ENCODE measurements at regions not wholly inside any gene's neighbourhood (a gene's known extent, or its start where the extent isn't known, plus 50 kb on each side); places are given as distances from the start of the nearest gene placed in this dataset.

GRCh38 chr2:220036431-220036830 lies 409.0 kb downstream of the SLC4A3 start (continued):
- TF ChIP-seq AKNA (CRISPR knock-in tag; IDR thresholded peaks at IDR 0.05; ENCODE audit: borderline replicate concordance): no peak
- no peak for TF ChIP-seq NFKBIZ (CRISPR knock-in tag; IDR thresholded peaks at IDR 0.05)

- Histone ChIP-seq H3K27me3 (ENCODE audit: control insufficient read depth in 1 of 2, insufficient read depth in 2 of 2, low read length in 2 of 2) (peaks cover 3 to 7% of the 10 kb centered on the region in 2 experiments; a peak in 2 of 5 replicates), H3K4me1 (ENCODE audit: insufficient read depth, low read length) (no peaks in the 10 kb centered on the region), H3K36me3 (replicated peaks in 1 of 2; ENCODE audit: control insufficient read depth in 1 of 2, insufficient read depth in 2 of 2, low read length in 2 of 2) (no peaks in the 10 kb centered on the region), H4K20me1 (ENCODE audit: insufficient read depth, low read length) (no peaks in the 10 kb centered on the region), H3K9me3 (ENCODE audit: low read length) (no peaks in the 10 kb centered on the region), H3K9ac (ENCODE audit: insufficient read depth, low read depth, low read length) (no peak overlapping the region), H3K4me3 (replicated peaks in 1 of 3; ENCODE audit: insufficient read depth in 1 of 3, low read depth in 2 of 3, low read length in 3 of 3) (no peak overlapping the region), H3K4me2 (ENCODE audit: low read depth, low read length) (no peak overlapping the region), H3K27ac (ENCODE audit: extremely low read length, insufficient read depth, low read length) (no peak overlapping the region), H3K79me2 (ENCODE audit: insufficient read depth, low read length) (no peaks in the 10 kb centered on the region), H2AFZ (ENCODE audit: low read length) (no peak overlapping the region)
- no TSS peak for BruUV-seq (replicated peaks)
- 9% methylated on average over 5 of the region's 5 CpGs for whole genome bisulfite sequencing (ENCODE audit: low lambda C conversion rate)
- FAIRE-seq: no peak
- DNase-seq (ENCODE audit: low spot score): no peak
- in situ Hi-C loops (cut with HindIII; ENCODE audit: extremely low pct_ligation_motif_present, low pct_unique_long_range_greater_than_20kb): no loop called here
- POLR2A ChIA-PET: no interaction called here
- intact Hi-C loops (cut with micrococcal nuclease; ENCODE audit: unreplicated experiment): no loop called here
- CTCF ChIA-PET (ENCODE audit: low intra/inter-chr PET ratio, low total read pairs): no interaction called here
- no peak for ATAC-seq
- TF ChIP-seq TRAFD1 (CRISPR knock-in tag; IDR thresholded peaks at IDR 0.05; ENCODE audit: borderline replicate concordance) (no peak), ZNF234 (CRISPR knock-in tag; conservative IDR thresholded peaks at IDR 0.05) (no peak), PHF21A (CRISPR knock-in tag; IDR thresholded peaks at IDR 0.05) (no peak), KAT2B (IDR thresholded peaks at IDR 0.05; ENCODE audit: borderline replicate concordance, low read depth, low read length) (no peak), MIER2 (CRISPR knock-in tag; IDR thresholded peaks at IDR 0.05) (no peak)
- TF ChIP-seq, protein P1, sequence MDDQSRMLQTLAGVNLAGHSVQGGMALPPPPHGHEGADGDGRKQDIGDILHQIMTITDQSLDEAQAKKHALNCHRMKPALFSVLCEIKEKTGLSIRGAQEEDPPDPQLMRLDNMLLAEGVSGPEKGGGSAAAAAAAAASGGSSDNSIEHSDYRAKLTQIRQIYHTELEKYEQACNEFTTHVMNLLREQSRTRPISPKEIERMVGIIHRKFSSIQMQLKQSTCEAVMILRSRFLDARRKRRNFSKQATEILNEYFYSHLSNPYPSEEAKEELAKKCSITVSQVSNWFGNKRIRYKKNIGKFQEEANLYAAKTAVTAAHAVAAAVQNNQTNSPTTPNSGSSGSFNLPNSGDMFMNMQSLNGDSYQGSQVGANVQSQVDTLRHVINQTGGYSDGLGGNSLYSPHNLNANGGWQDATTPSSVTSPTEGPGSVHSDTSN (CRISPR knock-in tag; IDR thresholded peaks at IDR 0.05; ENCODE audit: borderline replicate concordance): no peak
Measured at GRCh38 chr2:220040346-220040745, 412.9 kb downstream of the SLC4A3 start.
